OCI-LY7 (cell line): ENCODE measurements at regions not wholly inside any gene's neighbourhood (a gene's known extent, or its start where the extent isn't known, plus 50 kb on each side); places are given as distances from the start of the nearest gene placed in this dataset.

Experiments
- BruUV-seq: library from RNA; stranded (reverse); fragments of 400-500 nt; replicated peaks from 2 replicates; lab custom pipeline; 2021; lab: Mats Ljungman, UMichigan
- CTCF ChIA-PET: fragments of 300-600 bp; sonication (Branson Sonifier 250); formaldehyde crosslinking; loops from one replicate; lab custom pipeline; 2022; ENCODE audit warnings: antibody characterized with exemption; ENCODE audit not compliant: unreplicated experiment; lab: Charles Lee
- POLR2A ChIA-PET: fragments of 300-600 bp; sonication (Branson Sonifier 250); formaldehyde crosslinking; loops from one replicate; lab custom pipeline; 2022; ENCODE audit warnings: antibody characterized with exemption; lab: Charles Lee
- DNase-seq: peaks from one replicate; pipeline ENCODE4 v3.0.0-alpha.2; 2015; ENCODE audit warnings: low spot score
- H2AFZ ChIP-seq: fragments of 200-600 bp; sonication (generic), shearing (Covaris generic); 2 replicates; pipeline ENCODE4 v1.6.1; 2014; ENCODE audit warnings: mild to moderate bottlenecking, antibody characterized with exemption, low read length, moderate library complexity
- H3K27ac ChIP-seq: fragments of 200-600 bp; sonication (generic); 2 replicates; pipeline ENCODE4 v1.5.1; 2014; ENCODE audit warnings: mixed run types, low read depth, mild to moderate bottlenecking, moderate library complexity, low read length, inconsistent platforms; ENCODE audit not compliant: poor library complexity, severe bottlenecking
- H3K36me3 ChIP-seq: fragments of 200-600 bp; sonication (generic); 2 replicates; pipeline ENCODE4 v1.6.1; 2014; ENCODE audit warnings: mild to moderate bottlenecking, antibody characterized with exemption, low read length, moderate library complexity, mixed read lengths; ENCODE audit not compliant: insufficient read depth
- H3K4me1 ChIP-seq: fragments of 200-600 bp; sonication (generic); 2 replicates; pipeline ENCODE4 v1.5.1; 2014; ENCODE audit warnings: mild to moderate bottlenecking, low read length; ENCODE audit not compliant: insufficient read depth, poor library complexity, severe bottlenecking
- H3K4me2 ChIP-seq: fragments of 200-600 bp; sonication (generic); 2 replicates; pipeline ENCODE4 v1.6.1; 2014; ENCODE audit warnings: mild to moderate bottlenecking, low read length
- H3K4me3 ChIP-seq: fragments of 200-600 bp; sonication (generic); 2 replicates; pipeline ENCODE4 v1.5.1; 2014; ENCODE audit warnings: mild to moderate bottlenecking, low read depth, low read length; ENCODE audit not compliant: poor library complexity, severe bottlenecking
- H3K79me2 ChIP-seq: fragments of 200-600 bp; sonication (generic); 2 replicates; pipeline ENCODE4 v1.6.1; 2016; ENCODE audit warnings: low read depth, mild to moderate bottlenecking, low read length, moderate library complexity, mixed read lengths; ENCODE audit not compliant: insufficient read depth
- H3K9me2 ChIP-seq: fragments of 200-600 bp; sonication (generic); 2 replicates; pipeline ENCODE4 v1.6.1; 2016; ENCODE audit warnings: mild to moderate bottlenecking, low read length, mixed read lengths; ENCODE audit not compliant: insufficient read depth
- H3K9me3 ChIP-seq: fragments of 200-600 bp; sonication (generic); 2 replicates; pipeline ENCODE4 v1.6.1; 2014; ENCODE audit warnings: mild to moderate bottlenecking, mixed run types, low read length, mixed read lengths
- H4K20me1 ChIP-seq: fragments of 200-600 bp; sonication (generic); 2 replicates; pipeline ENCODE4 v1.6.1; 2014; ENCODE audit warnings: mild to moderate bottlenecking, antibody characterized with exemption, low read length, moderate library complexity, mixed read lengths; ENCODE audit not compliant: insufficient read depth
- CTCF ChIP-seq: fragments of 200-600 bp; sonication (generic); conservative IDR thresholded peaks from 2 replicates; pipeline ENCODE4 v1.5.1; 2014; ENCODE audit warnings: mild to moderate bottlenecking, antibody characterized with exemption, low read length, moderate library complexity, mixed read lengths
- EZH2phosphoT487 ChIP-seq: fragments of 200-600 bp; sonication (generic); IDR thresholded peaks from 2 replicates; pipeline ENCODE4 v1.6.1; 2018; ENCODE audit warnings: low read depth, borderline replicate concordance, mild to moderate bottlenecking, mixed run types, antibody characterized with exemption, low read length, moderate library complexity, mixed read lengths
- intact Hi-C: fragments of 100-400 bp; cut with micrococcal nuclease; formaldehyde crosslinking; loops from one replicate; pipeline ENCODE4 v1.10.0; 2022; ENCODE audit not compliant: unreplicated experiment

- intact Hi-C loops, result no loop called here
- CTCF ChIA-PET, result no interaction called here
- no peak for DNase-seq
- Histone ChIP-seq H2AFZ (no peak overlapping the region), H3K4me3 (no peak overlapping the region), H3K27ac (no peak overlapping the region), H3K9me2 (no peaks in the 10 kb centered on the region), H4K20me1 (no peaks in the 10 kb centered on the region), H3K9me3 (no peaks in the 10 kb centered on the region), H3K36me3 (no peaks in the 10 kb centered on the region), H3K4me2 (no peak overlapping the region), H3K4me1 (no peaks in the 10 kb centered on the region), H3K79me2 (no peaks in the 10 kb centered on the region)
- POLR2A ChIA-PET, result no interaction called here
- TF ChIP-seq EZH2phosphoT487 (no peak), CTCF (no peak)
- no TSS peak for BruUV-seq
Observed at GRCh38 chr9:82722051-82722450, 340.9 kb downstream of the RASEF start.

GRCh38 chr9:82722561-82722960, 340.4 kb downstream of the RASEF start:
- no peak overlapping the region for H3K4me2 ChIP-seq
- no peaks in the 10 kb centered on the region for H4K20me1 ChIP-seq
- no peak overlapping the region for H3K4me3 ChIP-seq
- H3K79me2 ChIP-seq, result no peaks in the 10 kb centered on the region
- TF ChIP-seq CTCF, result no peak
- TF ChIP-seq EZH2phosphoT487, result no peak
- H3K4me1 ChIP-seq, result no peaks in the 10 kb centered on the region
- intact Hi-C loops, result no loop called here
- ChIA-PET POLR2A (no interaction called here), CTCF (no interaction called here)
- no peaks in the 10 kb centered on the region for H3K9me3 ChIP-seq
- H3K27ac ChIP-seq, result no peak overlapping the region
- no peak for DNase-seq
- H2AFZ ChIP-seq, result no peak overlapping the region
- no peaks in the 10 kb centered on the region for H3K36me3 ChIP-seq
- no TSS peak for BruUV-seq
- H3K9me2 ChIP-seq, result no peaks in the 10 kb centered on the region

- no peak overlapping the region for H3K27ac ChIP-seq
- CTCF ChIA-PET, result no interaction called here
- H3K9me3 ChIP-seq, result no peaks in the 10 kb centered on the region
- intact Hi-C loops, result no loop called here
- H2AFZ ChIP-seq, result no peak overlapping the region
- no peaks in the 10 kb centered on the region for H3K9me2 ChIP-seq
- no TSS peak for BruUV-seq
- H3K79me2 ChIP-seq, result no peaks in the 10 kb centered on the region
- POLR2A ChIA-PET, result no interaction called here
- no peak for DNase-seq
- H3K4me1 ChIP-seq, result no peaks in the 10 kb centered on the region
- H4K20me1 ChIP-seq, result no peaks in the 10 kb centered on the region
- no peaks in the 10 kb centered on the region for H3K36me3 ChIP-seq
- no peak overlapping the region for H3K4me3 ChIP-seq
- no peak overlapping the region for H3K4me2 ChIP-seq
- TF ChIP-seq CTCF, result no peak
- no peak for TF ChIP-seq EZH2phosphoT487
Observed at GRCh38 chr9:82726424-82727276, 336.3 kb downstream of the RASEF start.
